ENCODE measurements at regions not wholly inside any gene's neighbourhood (a gene's known extent, or its start where the extent isn't known, plus 50 kb on each side); places are given as distances from the start of the nearest gene placed in this dataset.
A peak's percentile ranks its signal among the peaks of the same experiment; 100 is the strongest.

DNA sequence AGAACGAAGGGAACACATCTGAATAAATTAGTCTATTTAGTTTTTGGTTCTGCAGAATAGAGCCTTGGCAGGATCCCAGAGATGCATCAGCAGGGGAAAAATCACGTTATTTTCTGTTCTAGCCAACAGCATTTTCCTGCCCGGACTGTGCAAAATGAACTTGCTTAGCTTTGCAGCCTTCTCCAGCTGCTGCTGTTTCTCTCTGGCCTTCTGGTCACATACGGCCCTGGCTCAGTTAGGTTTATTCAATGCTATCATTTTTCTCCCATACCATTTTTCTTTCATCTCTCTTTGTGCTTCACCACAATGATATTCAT is 110.4 kb upstream of the KL start:
- 55 to 78% methylated on average over 4 of the region's 4 CpGs for WGBS, 2 donors
- no peaks in the 10 kb centered on the region for H3K27me3 ChIP-seq
- no peaks in the 10 kb centered on the region for H3K9me3 ChIP-seq
- H3K27ac ChIP-seq = peak overlapping the region in 1 of 4 donors; percentile 44
- H3K4me1 ChIP-seq = peaks cover 0 to 24% (median 13%) of the 10 kb centered on the region in 4 donors
- DNase-seq = peak; percentile 78
- H3K36me3 ChIP-seq = no peaks in the 10 kb centered on the region
- H3K4me3 ChIP-seq = no peak overlapping the region
- intact Hi-C loops (cut with DNase I) = no loop called here
- TF ChIP-seq EP300 (IDR thresholded peaks at IDR 0.05) (no peak), POLR2A (IDR thresholded peaks at IDR 0.05) (no peak), POLR2AphosphoS5 (IDR thresholded peaks at IDR 0.05) (no peak)
- TF ChIP-seq, protein P1, sequence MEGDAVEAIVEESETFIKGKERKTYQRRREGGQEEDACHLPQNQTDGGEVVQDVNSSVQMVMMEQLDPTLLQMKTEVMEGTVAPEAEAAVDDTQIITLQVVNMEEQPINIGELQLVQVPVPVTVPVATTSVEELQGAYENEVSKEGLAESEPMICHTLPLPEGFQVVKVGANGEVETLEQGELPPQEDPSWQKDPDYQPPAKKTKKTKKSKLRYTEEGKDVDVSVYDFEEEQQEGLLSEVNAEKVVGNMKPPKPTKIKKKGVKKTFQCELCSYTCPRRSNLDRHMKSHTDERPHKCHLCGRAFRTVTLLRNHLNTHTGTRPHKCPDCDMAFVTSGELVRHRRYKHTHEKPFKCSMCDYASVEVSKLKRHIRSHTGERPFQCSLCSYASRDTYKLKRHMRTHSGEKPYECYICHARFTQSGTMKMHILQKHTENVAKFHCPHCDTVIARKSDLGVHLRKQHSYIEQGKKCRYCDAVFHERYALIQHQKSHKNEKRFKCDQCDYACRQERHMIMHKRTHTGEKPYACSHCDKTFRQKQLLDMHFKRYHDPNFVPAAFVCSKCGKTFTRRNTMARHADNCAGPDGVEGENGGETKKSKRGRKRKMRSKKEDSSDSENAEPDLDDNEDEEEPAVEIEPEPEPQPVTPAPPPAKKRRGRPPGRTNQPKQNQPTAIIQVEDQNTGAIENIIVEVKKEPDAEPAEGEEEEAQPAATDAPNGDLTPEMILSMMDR (IDR thresholded peaks at IDR 0.05) = no peak

DNA sequence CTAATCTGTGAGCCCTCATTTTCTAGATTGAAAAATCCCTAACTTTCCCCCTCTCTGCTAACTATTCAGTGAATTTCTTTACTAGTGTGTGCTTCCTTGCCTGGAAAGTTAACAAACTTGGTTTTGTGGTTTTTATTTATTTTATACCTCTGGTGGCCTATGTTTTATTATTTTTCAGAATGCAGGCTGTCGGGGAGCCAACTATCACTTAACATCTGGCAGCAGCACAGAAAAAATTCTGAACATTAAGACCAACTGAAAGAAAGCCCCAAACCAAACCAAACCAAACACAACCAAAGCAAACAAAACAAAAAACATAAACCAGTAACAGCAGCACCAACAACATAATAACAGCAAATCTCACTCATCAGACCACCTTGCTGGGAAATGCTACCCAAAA is 109.0 kb upstream of the KL start:
- Histone ChIP-seq H3K27me3 (no peaks in the 10 kb centered on the region), H3K9me3 (no peaks in the 10 kb centered on the region), H3K4me1 (peaks cover 0 to 24% (median 13%) of the 10 kb centered on the region in 4 donors), H3K27ac (no peak overlapping the region), H3K36me3 (no peaks in the 10 kb centered on the region), H3K4me3 (no peak overlapping the region)
- no peak for TF ChIP-seq POLR2AphosphoS5 (IDR thresholded peaks at IDR 0.05)
- no peak for TF ChIP-seq POLR2A (IDR thresholded peaks at IDR 0.05)
- TF ChIP-seq EP300 (IDR thresholded peaks at IDR 0.05) = no peak
- TF ChIP-seq, protein P1 (IDR thresholded peaks at IDR 0.05) = no peak
- DNase-seq = no peak
- 76 to 81% methylated on average over 1 of the region's 1 CpG for WGBS, 2 donors
- intact Hi-C loops (cut with DNase I) = no loop called here

DNA sequence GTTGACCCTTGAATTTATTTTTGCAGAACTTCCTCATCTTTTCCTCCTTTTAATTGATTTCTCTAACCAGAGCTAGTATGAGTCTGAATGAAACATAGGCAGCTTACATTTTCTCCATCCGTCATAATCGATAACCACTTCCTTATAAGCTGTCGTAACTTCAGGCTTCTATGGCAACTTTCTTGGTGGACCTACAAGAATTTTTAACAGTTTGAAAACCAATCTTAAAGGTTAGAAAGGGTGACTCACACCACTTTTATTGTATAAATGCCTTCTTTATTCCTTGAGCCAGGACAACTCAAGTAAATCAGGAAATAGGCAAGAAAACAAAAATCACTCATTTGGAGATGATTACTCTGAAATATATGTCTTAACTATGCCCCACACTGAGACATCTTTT is 105.7 kb upstream of the KL start:
- no peak overlapping the region for H3K27ac ChIP-seq
- intact Hi-C loops (cut with DNase I) = no loop called here
- H3K4me3 ChIP-seq = no peak overlapping the region
- DNase-seq = no peak
- no peaks in the 10 kb centered on the region for H3K27me3 ChIP-seq
- 64 to 74% methylated on average over 3 of the region's 3 CpGs for WGBS, 2 donors
- H3K9me3 ChIP-seq = no peaks in the 10 kb centered on the region
- no peak for TF ChIP-seq POLR2A (IDR thresholded peaks at IDR 0.05)
- no peak for TF ChIP-seq EP300 (IDR thresholded peaks at IDR 0.05)
- no peak for TF ChIP-seq POLR2AphosphoS5 (IDR thresholded peaks at IDR 0.05)
- TF ChIP-seq, protein P1 (IDR thresholded peaks at IDR 0.05) = no peak
- peaks cover 0 to 9% (median 6%) of the 10 kb centered on the region in 4 donors for H3K4me1 ChIP-seq
- no peaks in the 10 kb centered on the region for H3K36me3 ChIP-seq

DNA sequence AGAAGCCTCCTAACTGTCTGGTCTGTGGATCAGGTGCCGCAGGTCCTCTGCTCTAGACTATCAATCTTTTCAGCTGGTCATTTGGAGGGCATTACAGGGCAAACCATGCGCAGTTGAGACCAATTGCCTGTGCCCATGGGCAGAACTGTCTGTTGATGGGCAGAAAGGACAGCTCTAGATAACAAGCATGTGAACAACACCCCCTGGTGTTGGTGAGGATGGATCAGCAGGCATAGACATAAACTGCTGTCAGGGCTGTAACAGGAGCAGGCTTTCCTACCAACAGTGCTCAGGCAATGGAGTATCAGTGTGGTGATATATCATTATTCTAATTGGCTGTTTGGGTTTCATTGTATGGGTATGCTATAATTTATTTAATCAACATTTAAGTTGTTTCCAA is 104.7 kb upstream of the KL start:
- peaks cover 0 to 5% (median 0%) of the 10 kb centered on the region in 4 donors for H3K4me1 ChIP-seq
- no peak for DNase-seq
- H3K4me3 ChIP-seq = no peak overlapping the region
- TF ChIP-seq, protein P1 (IDR thresholded peaks at IDR 0.05) = peak in 1 of 4 experiments; percentile 10
- no peak for TF ChIP-seq POLR2AphosphoS5 (IDR thresholded peaks at IDR 0.05)
- peaks cover 0 to 1% (median 0%) of the 10 kb centered on the region in 4 donors for H3K9me3 ChIP-seq
- H3K36me3 ChIP-seq = no peaks in the 10 kb centered on the region
- H3K27ac ChIP-seq = no peak overlapping the region
- 96 to 97% methylated on average over 2 of the region's 2 CpGs for WGBS, 2 donors
- intact Hi-C loops (cut with DNase I) = no loop called here
- no peaks in the 10 kb centered on the region for H3K27me3 ChIP-seq

DNA sequence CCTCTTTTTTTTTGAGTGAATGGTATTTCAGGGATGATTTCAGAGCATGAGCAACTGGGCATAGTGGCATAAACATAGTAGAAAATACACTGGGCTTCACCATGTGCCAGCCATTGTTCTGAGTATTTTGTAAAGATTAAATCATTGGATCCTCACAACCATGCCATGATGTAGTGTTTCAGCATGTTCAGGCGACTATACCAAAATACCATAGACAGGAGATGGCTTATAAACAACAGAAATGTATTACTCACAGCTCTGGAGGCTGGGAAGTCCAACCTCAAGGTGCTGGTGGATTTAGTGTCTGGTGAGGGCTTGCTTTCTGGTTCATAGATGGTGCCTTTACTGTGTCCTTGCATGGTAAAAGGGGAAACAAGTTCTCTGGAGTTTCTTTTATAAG is 101.5 kb upstream of the KL start:
- Histone ChIP-seq H3K9me3 (peaks cover 0 to 6% (median 0%) of the 10 kb centered on the region in 4 donors), H3K27ac (no peak overlapping the region), H3K27me3 (no peaks in the 10 kb centered on the region), H3K4me3 (no peak overlapping the region), H3K4me1 (no peaks in the 10 kb centered on the region), H3K36me3 (no peaks in the 10 kb centered on the region)
- WGBS, 2 donors = 79 to 83% methylated on average over 1 of the region's 1 CpG
- intact Hi-C loops (cut with DNase I) = no loop called here
- TF ChIP-seq POLR2A (IDR thresholded peaks at IDR 0.05) (no peak), POLR2AphosphoS5 (IDR thresholded peaks at IDR 0.05) (no peak), EP300 (IDR thresholded peaks at IDR 0.05) (no peak)
- TF ChIP-seq, protein P1 (IDR thresholded peaks at IDR 0.05) = no peak
- no peak for DNase-seq

Data from sigmoid colon (tissue), 6 donors.